ENCODE measurements at regions not wholly inside any gene's neighbourhood (a gene's known extent, or its start where the extent isn't known, plus 50 kb on each side); places are given as distances from the start of the nearest gene placed in this dataset.

DNA sequence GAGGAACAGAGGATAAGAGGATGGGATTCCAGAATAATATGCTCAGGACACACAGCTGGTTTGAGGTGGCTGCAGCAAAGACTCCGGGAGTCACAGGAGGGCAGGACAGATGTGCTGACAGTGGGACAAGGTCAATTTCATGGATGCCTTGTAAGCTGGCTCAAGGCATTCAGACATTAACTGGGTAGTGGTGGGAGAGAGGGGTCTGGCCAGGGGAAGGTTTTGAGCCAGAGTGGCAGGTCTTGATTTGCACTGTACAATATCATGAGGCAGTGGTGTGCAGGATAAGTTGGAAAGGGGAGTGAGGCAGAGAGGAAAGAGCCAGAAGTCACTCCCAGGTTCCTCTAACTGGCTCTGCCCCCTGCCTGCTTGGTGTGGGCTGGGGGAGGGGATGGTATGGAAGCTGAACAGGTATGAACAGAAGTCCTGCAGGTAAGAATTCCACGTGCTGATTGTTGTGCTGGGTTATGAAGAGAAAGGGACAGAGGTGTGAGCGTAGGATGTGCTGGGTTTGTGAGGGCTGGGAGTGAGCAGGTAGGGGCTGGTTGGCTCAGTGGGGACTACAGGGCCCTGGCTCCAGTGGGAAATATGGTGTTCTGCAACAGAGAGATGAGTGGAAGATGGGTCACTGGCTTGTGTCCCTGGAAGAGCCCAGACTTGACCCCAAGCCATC is 141.7 kb upstream of the COPS8 start:
- TF ChIP-seq, protein P1, sequence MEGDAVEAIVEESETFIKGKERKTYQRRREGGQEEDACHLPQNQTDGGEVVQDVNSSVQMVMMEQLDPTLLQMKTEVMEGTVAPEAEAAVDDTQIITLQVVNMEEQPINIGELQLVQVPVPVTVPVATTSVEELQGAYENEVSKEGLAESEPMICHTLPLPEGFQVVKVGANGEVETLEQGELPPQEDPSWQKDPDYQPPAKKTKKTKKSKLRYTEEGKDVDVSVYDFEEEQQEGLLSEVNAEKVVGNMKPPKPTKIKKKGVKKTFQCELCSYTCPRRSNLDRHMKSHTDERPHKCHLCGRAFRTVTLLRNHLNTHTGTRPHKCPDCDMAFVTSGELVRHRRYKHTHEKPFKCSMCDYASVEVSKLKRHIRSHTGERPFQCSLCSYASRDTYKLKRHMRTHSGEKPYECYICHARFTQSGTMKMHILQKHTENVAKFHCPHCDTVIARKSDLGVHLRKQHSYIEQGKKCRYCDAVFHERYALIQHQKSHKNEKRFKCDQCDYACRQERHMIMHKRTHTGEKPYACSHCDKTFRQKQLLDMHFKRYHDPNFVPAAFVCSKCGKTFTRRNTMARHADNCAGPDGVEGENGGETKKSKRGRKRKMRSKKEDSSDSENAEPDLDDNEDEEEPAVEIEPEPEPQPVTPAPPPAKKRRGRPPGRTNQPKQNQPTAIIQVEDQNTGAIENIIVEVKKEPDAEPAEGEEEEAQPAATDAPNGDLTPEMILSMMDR (IDR thresholded peaks at IDR 0.05): no peak
- no peaks in the 10 kb centered on the region for H3K36me3 ChIP-seq
- no peak overlapping the region for H3K4me3 ChIP-seq
- no peaks in the 10 kb centered on the region for H3K4me1 ChIP-seq
- H3K9me3 ChIP-seq: no peaks in the 10 kb centered on the region
- no peak for DNase-seq (ENCODE audit: low spot score)
- no peaks in the 10 kb centered on the region for H3K27me3 ChIP-seq
- H3K27ac ChIP-seq: no peak overlapping the region

DNA sequence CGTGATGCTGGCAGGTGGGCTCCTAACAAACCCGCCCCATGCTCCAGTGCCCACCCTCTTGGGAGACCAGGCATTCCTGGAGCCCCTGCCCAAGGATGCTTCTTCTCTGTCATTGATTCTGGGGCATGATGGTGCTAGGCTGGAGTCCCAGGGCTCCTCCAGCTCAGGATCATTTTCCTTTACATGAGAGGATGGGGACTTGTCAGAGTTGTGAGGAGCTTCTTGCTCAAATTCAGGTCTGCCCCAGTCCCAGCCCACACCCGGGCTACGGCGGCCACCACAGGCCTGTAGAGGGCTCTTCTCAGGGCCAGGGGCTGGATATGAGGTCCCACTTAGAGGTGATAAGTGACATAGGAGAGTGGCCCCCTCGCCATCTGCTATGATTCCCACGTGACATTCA is 141.1 kb upstream of the COPS8 start:
- Histone ChIP-seq H3K4me1 (no peaks in the 10 kb centered on the region), H3K4me3 (no peak overlapping the region), H3K27me3 (no peaks in the 10 kb centered on the region), H3K36me3 (no peaks in the 10 kb centered on the region), H3K27ac (no peak overlapping the region), H3K9me3 (no peaks in the 10 kb centered on the region)
- peak; percentile 30 for DNase-seq (ENCODE audit: low spot score)
- TF ChIP-seq, protein P1 (IDR thresholded peaks at IDR 0.05): no peak

DNA sequence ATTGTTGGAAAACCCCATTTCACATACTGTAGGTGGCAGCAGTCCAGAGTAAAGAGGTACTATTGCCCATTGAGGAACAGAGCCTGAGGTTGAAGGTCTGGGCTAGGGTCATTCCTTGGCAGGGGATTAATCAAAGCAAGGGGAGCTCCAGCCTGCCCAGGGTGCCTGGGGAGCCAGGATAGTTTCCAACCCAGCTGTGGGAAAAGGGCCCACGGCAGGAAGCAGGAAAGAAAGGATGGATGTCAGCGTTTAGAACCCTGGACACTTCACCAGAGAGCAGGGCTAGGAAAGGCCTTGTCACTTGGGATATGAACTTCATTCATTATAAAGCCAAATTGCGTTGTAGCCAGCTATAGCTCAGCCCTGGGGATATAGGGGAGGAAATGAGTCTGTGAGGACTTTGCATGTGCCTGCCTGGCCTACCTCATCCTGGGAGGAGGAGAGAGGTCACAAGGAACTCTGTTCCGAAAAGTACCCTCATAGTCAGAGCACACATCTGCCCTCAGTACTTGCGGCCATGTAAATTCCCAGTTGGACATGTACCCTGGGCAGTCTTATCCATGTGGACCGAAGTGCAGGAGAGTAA is 140.2 kb upstream of the COPS8 start:
- DNase-seq (ENCODE audit: low spot score): peak; percentile 38
- H3K9me3 ChIP-seq: no peaks in the 10 kb centered on the region
- no peaks in the 10 kb centered on the region for H3K36me3 ChIP-seq
- H3K27me3 ChIP-seq: no peaks in the 10 kb centered on the region
- H3K4me1 ChIP-seq: no peaks in the 10 kb centered on the region
- TF ChIP-seq, protein P1 (IDR thresholded peaks at IDR 0.05): no peak
- no peak overlapping the region for H3K4me3 ChIP-seq
- no peak overlapping the region for H3K27ac ChIP-seq

DNA sequence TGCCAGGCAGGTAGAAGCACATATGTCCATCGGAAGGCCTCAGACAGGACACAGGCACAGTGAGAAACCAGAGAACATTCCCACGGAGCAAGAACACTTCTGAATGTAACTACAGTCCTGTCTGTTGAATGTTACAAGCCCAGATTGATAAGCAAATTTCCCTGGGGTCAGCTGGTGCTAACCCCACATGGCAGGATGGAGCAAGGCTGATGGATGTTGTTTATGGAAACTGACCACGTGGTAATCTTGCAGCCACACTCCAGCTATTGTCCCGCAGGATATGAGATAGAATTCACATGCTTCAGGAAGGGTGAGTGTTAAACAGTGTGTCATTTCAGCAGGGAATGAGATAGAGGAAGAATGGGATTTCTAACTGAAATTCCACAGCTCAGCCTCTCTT is 138.8 kb upstream of the COPS8 start:
- Histone ChIP-seq H3K4me1 (no peaks in the 10 kb centered on the region), H3K27ac (no peak overlapping the region), H3K27me3 (no peaks in the 10 kb centered on the region), H3K9me3 (no peaks in the 10 kb centered on the region), H3K4me3 (no peak overlapping the region), H3K36me3 (no peaks in the 10 kb centered on the region)
- peak; percentile 58 for DNase-seq (ENCODE audit: low spot score)
- TF ChIP-seq, protein P1 (IDR thresholded peaks at IDR 0.05): no peak

DNA sequence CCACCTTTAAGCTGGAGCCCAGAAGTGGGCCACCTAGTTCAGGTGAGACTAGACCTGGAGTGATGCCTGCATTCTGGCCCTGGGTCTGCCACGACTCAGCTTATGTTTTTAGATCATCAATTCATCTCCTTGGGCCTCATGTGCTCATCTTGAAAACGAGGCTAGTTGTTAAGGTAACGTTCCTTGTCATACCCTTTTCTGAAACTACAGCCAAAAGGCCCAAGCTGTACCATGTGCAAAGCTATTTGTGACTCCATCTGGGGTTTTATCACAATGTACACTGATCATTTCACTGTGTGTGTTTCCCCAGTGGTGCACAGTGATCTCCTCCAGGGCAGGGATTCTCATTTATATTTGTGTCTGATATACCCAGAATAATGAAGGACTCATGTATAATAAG is 138.4 kb upstream of the COPS8 start:
- no peak overlapping the region for H3K4me3 ChIP-seq
- H3K27me3 ChIP-seq: no peaks in the 10 kb centered on the region
- TF ChIP-seq, protein P1 (IDR thresholded peaks at IDR 0.05): no peak
- H3K9me3 ChIP-seq: no peaks in the 10 kb centered on the region
- no peaks in the 10 kb centered on the region for H3K36me3 ChIP-seq
- peak; percentile 40 for DNase-seq (ENCODE audit: low spot score)
- no peaks in the 10 kb centered on the region for H3K4me1 ChIP-seq
- H3K27ac ChIP-seq: no peak overlapping the region

DNA sequence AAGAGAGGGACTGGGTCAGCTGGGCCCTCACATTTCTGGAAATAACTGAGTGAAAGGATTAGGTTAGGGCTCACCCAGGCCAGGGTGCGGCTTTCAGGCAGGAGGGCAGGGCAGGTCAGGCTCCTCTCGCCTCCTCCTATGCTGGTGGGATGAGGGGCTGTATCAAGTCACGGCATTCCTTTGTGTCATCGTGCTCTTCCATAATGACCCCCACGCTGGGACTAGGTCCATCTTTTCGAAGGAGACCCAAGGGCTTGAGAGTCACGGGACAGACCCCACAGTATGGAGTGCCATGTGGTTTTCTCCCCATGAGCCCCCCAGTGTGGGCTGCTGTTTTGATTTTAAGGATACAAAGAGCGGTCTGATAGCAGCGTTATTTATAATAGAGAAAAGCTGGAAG is 137.8 kb upstream of the COPS8 start:
- no peak overlapping the region for H3K4me3 ChIP-seq

More for the DNA sequence above, 137.8 kb upstream of the COPS8 start:
- no peaks in the 10 kb centered on the region for H3K27me3 ChIP-seq
- DNase-seq (ENCODE audit: low spot score): peak; percentile 18
- TF ChIP-seq, protein P1 (IDR thresholded peaks at IDR 0.05): no peak
- H3K36me3 ChIP-seq: no peaks in the 10 kb centered on the region
- no peaks in the 10 kb centered on the region for H3K9me3 ChIP-seq
- no peak overlapping the region for H3K27ac ChIP-seq
- H3K4me1 ChIP-seq: no peaks in the 10 kb centered on the region
